SIG-M5 treated with dmso at 0.1 percent for 504 hours (cell line): ENCODE measurements at regions not wholly inside any gene's neighbourhood (a gene's known extent, or its start where the extent isn't known, plus 50 kb on each side); places are given as distances from the start of the nearest gene placed in this dataset.

Experiments used
- DNase-seq: peaks from one replicate; lab custom pipeline; 2025; ENCODE audit not compliant: unreplicated experiment; lab: John Stamatoyannopoulos, UW

- DNase-seq, result no peak
These were observed 156.5 kb upstream of the EGFLAM start for GRCh38 chr5:38101897-38102296.

- no peak for DNase-seq
These were observed 158.9 kb upstream of the EGFLAM start for GRCh38 chr5:38099205-38100168.

- no peak for DNase-seq
These were observed 163.5 kb upstream of the EGFLAM start for GRCh38 chr5:38094889-38095288.

- DNase-seq, result no peak
These were observed 164.5 kb upstream of the EGFLAM start for GRCh38 chr5:38093855-38094254.

GRCh38 chr5:38086777-38087176 is 171.6 kb upstream of the EGFLAM start:
- no peak for DNase-seq

- no peak for DNase-seq
These were observed 178.5 kb upstream of the EGFLAM start for GRCh38 chr5:38079620-38080402.

- no peak for DNase-seq
These were observed 180.2 kb upstream of the EGFLAM start for GRCh38 chr5:38078161-38078560.

GRCh38 chr5:38077652-38078051 is 180.7 kb upstream of the EGFLAM start:
- no peak for DNase-seq

GRCh38 chr5:38071831-38072694 is 186.3 kb upstream of the EGFLAM start:
- DNase-seq, result no peak

- DNase-seq, result no peak
These were observed 187.9 kb upstream of the EGFLAM start for GRCh38 chr5:38070304-38070950.

GRCh38 chr5:38069360-38069759 is 189.0 kb upstream of the EGFLAM start:
- DNase-seq, result no peak

GRCh38 chr5:38060354-38060753 is 198.0 kb upstream of the EGFLAM start:
- DNase-seq, result no peak

GRCh38 chr5:38059876-38060275 is 198.5 kb upstream of the EGFLAM start:
- DNase-seq, result no peak

GRCh38 chr5:38051711-38052511 is 206.4 kb upstream of the EGFLAM start:
- DNase-seq, result no peak

- no peak for DNase-seq
These were observed 208.6 kb upstream of the GDNF start for GRCh38 chr5:38048400-38048799.

- DNase-seq, result no peak
These were observed 206.3 kb upstream of the GDNF start for GRCh38 chr5:38046103-38046502.

- no peak for DNase-seq
These were observed 205.6 kb upstream of the GDNF start for GRCh38 chr5:38045446-38045845.

- DNase-seq, result no peak
These were observed 200.0 kb upstream of the GDNF start for GRCh38 chr5:38039826-38040225.

GRCh38 chr5:38039091-38039490 is 199.2 kb upstream of the GDNF start:
- DNase-seq, result no peak

GRCh38 chr5:38036765-38037164 is 196.9 kb upstream of the GDNF start:
- DNase-seq, result no peak
